Glutamatergic neuron (in vitro differentiated cells): ENCODE measurements at regions not wholly inside any gene's neighbourhood (a gene's known extent, or its start where the extent isn't known, plus 50 kb on each side); places are given as distances from the start of the nearest gene placed in this dataset.

Experiments
- DNase-seq: peaks from one replicate; pipeline ENCODE4 v3.0.0; 2022
- H3K27ac Mint-ChIP-seq: one replicate; pipeline ENCODE4 v1.8.0; 2020; ENCODE audit warnings: mild to moderate bottlenecking, mixed read lengths, inconsistent platforms; ENCODE audit not compliant: unreplicated experiment
- H3K27me3 Mint-ChIP-seq: one replicate; pipeline ENCODE4 v1.8.0; 2020; ENCODE audit warnings: mild to moderate bottlenecking, moderate library complexity, mixed read lengths, inconsistent platforms; ENCODE audit not compliant: unreplicated experiment
- H3K36me3 Mint-ChIP-seq: one replicate; pipeline ENCODE4 v1.8.0; 2020; ENCODE audit warnings: mild to moderate bottlenecking, mixed read lengths, inconsistent platforms; ENCODE audit not compliant: unreplicated experiment
- H3K4me1 Mint-ChIP-seq: one replicate; pipeline ENCODE4 v1.8.0; 2020; ENCODE audit warnings: mild to moderate bottlenecking, low read depth, mixed read lengths, inconsistent platforms; ENCODE audit not compliant: unreplicated experiment
- H3K4me3 Mint-ChIP-seq: one replicate; pipeline ENCODE4 v1.8.0; 2020; ENCODE audit warnings: mild to moderate bottlenecking, mixed read lengths, inconsistent platforms; ENCODE audit not compliant: unreplicated experiment
- H3K9me3 Mint-ChIP-seq: one replicate; pipeline ENCODE4 v1.8.0; 2020; ENCODE audit warnings: mild to moderate bottlenecking, moderate library complexity, mixed read lengths, inconsistent platforms; ENCODE audit not compliant: unreplicated experiment
- CTCF ChIP-seq: fragments of 200-600 bp; sonication (generic); IDR thresholded peaks from one replicate; pipeline ENCODE4 v1.5.0; 2021; ENCODE audit not compliant: partially characterized antibody, unreplicated experiment

GRCh38 chr13:109281017-109281902, 505.1 kb downstream of the IRS2 start:
- Mint-ChIP-seq H3K36me3 (no peaks in the 10 kb centered on the region), H3K27ac (no peak overlapping the region), H3K4me3 (no peak overlapping the region), H3K27me3 (no peaks in the 10 kb centered on the region), H3K9me3 (no peaks in the 10 kb centered on the region), H3K4me1 (no peaks in the 10 kb centered on the region)
- DNase-seq, result no peak
- no peak for TF ChIP-seq CTCF

- peaks cover 7% of the 10 kb centered on the region for H3K4me1 Mint-ChIP-seq
- H3K9me3 Mint-ChIP-seq, result no peaks in the 10 kb centered on the region
- no peaks in the 10 kb centered on the region for H3K27me3 Mint-ChIP-seq
- no peak for TF ChIP-seq CTCF
- no peak overlapping the region for H3K27ac Mint-ChIP-seq
- no peak for DNase-seq
- H3K4me3 Mint-ChIP-seq, result no peak overlapping the region
- H3K36me3 Mint-ChIP-seq, result no peaks in the 10 kb centered on the region
Measured at GRCh38 chr13:109276261-109276660, 510.1 kb downstream of the IRS2 start.

GRCh38 chr13:109275852-109276251, 510.5 kb downstream of the IRS2 start:
- no peak overlapping the region for H3K27ac Mint-ChIP-seq
- peak; percentile 49 for DNase-seq

GRCh38 chr13:109275139-109275745, 511.1 kb downstream of the IRS2 start:
- Mint-ChIP-seq H3K4me3 (no peak overlapping the region), H3K9me3 (no peaks in the 10 kb centered on the region), H3K27ac (no peak overlapping the region), H3K36me3 (no peaks in the 10 kb centered on the region), H3K4me1 (peaks cover 7% of the 10 kb centered on the region), H3K27me3 (no peaks in the 10 kb centered on the region)
- no peak for DNase-seq
- no peak for TF ChIP-seq CTCF

More at GRCh38 chr13:109275852-109276251, 510.5 kb downstream of the IRS2 start:
- Mint-ChIP-seq H3K36me3 (no peaks in the 10 kb centered on the region), H3K4me3 (no peak overlapping the region), H3K27me3 (no peaks in the 10 kb centered on the region), H3K9me3 (no peaks in the 10 kb centered on the region), H3K4me1 (peaks cover 7% of the 10 kb centered on the region)
- TF ChIP-seq CTCF, result no peak
